ENCODE measurements at regions not wholly inside any gene's neighbourhood (a gene's known extent, or its start where the extent isn't known, plus 50 kb on each side); places are given as distances from the start of the nearest gene placed in this dataset.
"Not testable (repeated sequence)": the region's sequence is repeated elsewhere in the genome, so short reads cannot be mapped to it uniquely, and the experiment has no call there.

GRCh38 chr18:29397536-29397935 is 1220.6 kb upstream of the CDH2 start:
- no peak for DNase-seq (ENCODE audit: low read depth, low spot score)

DNA sequence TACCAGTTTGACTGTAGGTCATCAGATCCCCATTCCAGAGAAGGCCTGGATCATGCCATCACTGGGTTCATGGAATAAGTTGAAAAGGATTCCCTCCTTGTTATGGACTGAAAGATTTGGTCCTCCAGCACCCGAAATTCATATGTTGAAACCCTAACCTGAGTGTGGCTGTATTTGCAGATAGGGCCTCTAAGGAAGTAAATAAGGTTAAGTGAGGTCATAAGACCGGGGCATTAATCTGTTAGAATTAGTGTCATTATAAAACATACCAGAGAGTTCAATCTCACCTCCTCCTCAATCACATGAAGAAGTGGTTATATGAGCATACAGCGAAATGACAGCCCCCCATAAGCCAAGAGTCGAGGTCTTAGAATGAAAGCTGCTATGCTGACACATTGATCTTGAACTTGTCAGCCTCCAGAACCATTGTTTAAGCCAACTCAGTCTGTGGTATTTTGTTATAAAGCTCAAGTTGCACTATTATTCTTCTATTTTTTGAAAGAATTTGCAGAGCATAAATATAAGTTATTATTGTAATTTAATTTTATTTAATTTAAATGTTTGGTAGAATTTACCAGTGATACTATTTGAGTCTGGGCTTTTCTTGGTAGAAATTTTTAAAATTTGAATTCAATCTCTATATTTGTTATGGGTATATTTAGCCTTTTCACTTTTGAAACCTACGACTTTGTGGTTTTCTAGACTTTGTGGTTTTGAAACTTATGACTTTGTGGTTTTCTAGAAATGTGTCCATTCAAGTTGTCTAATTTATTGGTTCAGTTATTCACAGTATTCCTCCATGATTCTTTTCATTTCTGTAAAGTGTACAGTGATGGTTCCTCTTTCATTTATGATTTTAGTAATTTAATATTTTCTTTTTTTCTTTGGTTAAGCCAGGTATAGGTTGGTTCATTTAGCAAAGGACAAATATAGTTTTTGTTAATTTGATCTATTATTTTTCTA is 1206.7 kb upstream of the CDH2 start:
- DNase-seq (ENCODE audit: low read depth, low spot score) = no peak

- no peak for DNase-seq (ENCODE audit: low read depth, low spot score)
These were observed 1201.8 kb upstream of the CDH2 start for GRCh38 chr18:29378651-29379136.

GRCh38 chr18:29377346-29377745 is 1200.4 kb upstream of the CDH2 start:
- no peak for DNase-seq (ENCODE audit: low read depth, low spot score)

DNA sequence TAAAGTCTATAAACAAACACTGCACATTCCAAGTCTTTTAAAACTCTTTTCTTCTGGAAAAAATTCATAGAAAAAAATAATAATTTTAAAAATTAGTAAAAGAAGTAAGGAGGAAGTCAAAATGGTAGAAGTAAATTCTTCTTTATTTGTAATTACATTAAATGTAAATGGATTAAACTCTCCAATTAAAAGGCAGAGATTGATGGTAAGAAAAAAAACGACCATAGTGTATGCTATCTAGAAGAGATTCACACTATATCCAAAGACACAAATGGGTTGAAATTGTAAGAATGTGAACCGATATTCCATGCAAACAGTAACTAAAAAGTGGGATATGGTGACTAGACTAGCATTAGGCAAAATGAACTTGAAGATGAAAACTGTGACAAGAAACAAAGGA is 1196.1 kb upstream of the CDH2 start:
- DNase-seq (ENCODE audit: low read depth, low spot score) = no peak

GRCh38 chr18:29361843-29362242 is 1184.9 kb upstream of the CDH2 start:
- DNase-seq (ENCODE audit: low read depth, low spot score) = peak; percentile 28

DNA sequence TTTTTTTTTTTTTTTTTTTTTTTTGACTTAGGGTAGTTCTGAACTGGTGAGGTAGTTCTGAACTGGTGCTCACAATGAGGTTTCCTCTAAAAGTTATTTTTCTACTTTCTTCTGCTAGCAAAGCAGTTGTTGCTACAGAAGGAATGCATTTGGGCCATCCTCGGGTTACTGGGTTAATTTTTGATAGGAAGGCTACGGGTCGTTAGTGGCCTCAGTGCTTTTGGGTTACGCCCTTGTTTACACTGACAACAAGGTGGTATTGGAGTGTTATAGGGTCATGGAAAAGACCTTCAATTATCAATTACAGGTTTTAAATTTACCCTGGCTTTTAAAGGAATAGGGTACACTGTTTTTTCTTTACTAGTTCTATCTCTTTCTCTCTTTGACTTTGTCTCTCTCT is 1183.7 kb upstream of the CDH2 start:
- not testable (repeated sequence) for DNase-seq (ENCODE audit: low read depth, low spot score)

DNA sequence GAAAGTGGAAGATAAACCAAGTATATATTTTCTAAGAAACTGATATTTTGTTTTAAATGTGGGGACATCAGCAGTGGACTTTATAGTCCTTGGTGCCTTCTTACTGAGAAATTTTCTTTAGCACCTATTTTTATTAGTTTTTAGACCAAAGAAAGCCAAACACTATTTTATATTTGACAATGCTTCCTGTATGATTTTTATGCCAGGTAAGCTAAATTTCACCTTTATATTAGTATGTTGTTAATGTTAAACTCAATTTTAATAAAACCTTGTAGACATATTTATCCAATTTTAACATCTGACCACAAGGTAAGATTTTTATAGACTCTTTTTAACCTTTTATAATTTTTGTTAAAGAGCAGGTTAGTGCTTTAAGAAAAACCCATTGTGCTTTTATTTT is 1182.3 kb upstream of the CDH2 start:
- not testable (repeated sequence) for DNase-seq (ENCODE audit: low read depth, low spot score)

GRCh38 chr18:29351171-29351570 is 1174.2 kb upstream of the CDH2 start:
- no peak for DNase-seq (ENCODE audit: low read depth, low spot score)

GRCh38 chr18:29328932-29329331 is 1152.0 kb upstream of the CDH2 start:
- DNase-seq (ENCODE audit: low read depth, low spot score) = no peak

DNA sequence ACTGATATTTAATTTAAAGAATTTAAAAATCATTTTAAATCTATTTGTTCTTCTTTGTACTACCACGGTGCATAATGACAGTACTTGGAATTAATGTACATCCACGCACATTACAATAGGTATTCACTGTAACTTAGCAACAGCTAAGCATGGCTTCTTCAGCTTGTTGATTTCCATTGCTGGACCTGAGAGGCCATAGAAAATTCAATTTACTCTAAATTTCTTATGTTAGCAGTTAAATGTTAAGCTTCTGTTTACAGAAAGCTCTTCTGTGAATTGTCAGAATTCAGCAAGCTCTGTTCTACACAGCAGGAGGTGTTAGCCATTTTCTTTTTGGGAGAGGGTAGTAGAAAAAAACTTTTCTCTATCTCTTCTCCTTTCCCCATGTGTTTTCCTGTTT is 1149.3 kb upstream of the CDH2 start:
- no peak for DNase-seq (ENCODE audit: low read depth, low spot score)

GRCh38 chr18:29321561-29321960 is 1144.6 kb upstream of the CDH2 start:
- DNase-seq (ENCODE audit: low read depth, low spot score) = no peak

DNA sequence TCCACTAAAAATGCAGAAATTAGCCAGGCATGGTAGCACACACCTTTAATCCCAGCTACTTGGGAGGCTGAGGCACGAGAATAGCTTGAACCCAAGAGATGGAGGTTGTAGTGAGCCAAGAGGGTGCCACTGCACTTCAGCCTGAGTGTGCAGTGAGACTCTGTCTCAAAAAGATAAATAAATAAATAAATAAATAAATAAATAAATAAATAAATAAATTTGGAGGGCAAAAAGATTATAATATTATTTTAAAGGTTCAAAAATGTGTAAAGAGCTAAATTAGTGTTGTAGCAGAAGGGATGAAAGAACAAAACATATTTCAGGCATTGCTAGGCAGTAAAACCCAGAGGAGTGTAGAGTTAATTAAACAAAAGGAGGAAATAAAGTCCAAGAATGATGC is 1136.4 kb upstream of the CDH2 start:
- DNase-seq (ENCODE audit: low read depth, low spot score) = no peak

DNA sequence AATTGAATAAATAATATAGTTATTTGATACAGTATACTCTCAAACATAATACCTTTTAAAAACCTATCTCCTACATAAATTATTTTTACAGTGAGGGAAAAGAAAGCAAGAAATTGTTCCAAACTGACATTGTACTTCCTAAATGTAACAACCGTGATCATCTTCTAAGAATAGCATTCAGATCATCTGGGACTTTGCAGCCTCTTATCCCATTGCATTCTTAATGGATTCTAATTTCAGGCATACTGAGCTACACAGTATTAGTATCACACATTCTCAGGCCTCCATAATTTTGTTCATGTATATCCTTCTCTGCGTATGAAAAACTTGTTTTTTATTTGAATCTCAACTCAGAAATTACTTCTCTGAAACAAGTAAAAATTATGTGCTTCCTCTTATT is 1134.7 kb upstream of the CDH2 start:
- DNase-seq (ENCODE audit: low read depth, low spot score) = no peak

DNA sequence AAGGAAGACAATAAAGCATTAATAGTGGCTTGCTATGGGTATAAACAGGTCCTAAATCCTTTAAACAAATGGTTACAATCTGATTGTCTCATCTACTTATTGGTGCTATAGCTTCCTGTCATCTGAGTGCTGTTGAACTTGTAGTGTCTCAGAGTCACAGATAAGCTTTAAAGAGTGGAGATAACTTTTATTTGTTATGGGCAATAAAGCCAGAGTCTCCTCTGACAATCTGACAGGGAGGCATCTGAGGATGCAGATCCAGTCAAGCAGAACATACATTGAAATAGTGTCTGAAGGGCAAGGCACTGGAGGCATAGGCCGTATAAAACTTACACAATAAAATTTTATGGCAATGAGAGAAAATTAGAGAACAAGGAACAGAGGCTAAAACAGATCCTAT is 1132.4 kb upstream of the CDH2 start:
- no peak for DNase-seq (ENCODE audit: low read depth, low spot score)

DNA sequence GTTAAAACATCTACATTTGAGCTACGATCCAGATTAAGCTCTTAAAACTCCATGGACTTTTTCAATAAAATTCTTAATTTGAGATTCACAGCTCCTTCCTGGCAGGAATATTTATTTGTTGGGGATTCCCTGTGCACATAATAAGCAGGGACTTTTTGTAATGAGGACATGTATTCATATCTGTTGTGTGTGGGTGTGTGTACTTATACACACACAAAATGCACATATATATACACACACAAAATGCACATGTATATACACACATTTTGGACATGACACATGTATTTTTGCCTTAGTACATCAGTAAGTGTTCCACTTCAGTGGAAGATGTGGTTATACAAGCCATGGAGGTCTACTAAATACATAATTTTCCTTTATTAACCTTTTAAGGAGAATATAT is 1131.1 kb upstream of the CDH2 start:
- DNase-seq (ENCODE audit: low read depth, low spot score) = no peak

DNA sequence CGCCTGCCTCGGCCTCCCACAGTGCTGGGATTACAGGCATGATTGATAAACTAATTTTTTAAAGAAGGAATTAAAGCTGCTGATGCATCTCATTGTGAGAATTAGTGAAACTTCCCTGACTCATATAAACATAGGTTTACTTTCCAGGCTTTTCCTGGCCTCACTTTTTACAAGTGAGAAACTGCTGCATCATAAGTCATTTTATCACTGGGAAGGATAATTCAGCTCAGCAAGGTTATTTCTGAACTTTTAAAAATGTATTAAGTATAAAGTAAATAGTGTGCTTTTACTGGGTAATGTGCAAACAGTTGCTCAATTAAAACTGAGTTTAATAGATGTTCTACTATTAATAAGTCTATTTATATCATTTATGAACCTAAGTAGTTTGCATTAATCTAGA is 1130.3 kb upstream of the CDH2 start:
- no peak for DNase-seq (ENCODE audit: low read depth, low spot score)

GRCh38 chr18:29305516-29305915 is 1128.6 kb upstream of the CDH2 start:
- DNase-seq (ENCODE audit: low read depth, low spot score) = no peak

DNA sequence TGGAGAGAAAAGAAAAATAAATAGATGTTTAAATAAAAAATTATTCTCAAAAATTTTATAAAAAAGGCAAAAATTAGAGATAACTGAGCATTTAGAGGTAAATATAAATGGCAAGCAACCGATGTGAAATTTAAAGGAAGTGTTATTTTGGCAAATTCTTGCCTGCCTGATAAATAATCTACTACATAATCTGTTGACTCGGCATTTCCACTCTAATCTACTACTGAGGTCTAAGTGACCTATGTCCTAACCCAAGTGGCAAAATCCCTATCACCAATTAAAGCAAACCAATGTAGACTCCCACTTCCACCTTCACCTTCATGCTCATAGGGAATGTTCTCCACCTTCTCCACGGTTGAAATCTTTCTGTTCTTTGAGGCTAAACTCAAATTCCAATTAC is 1124.1 kb upstream of the CDH2 start:
- no peak for DNase-seq (ENCODE audit: low read depth, low spot score)

DNA sequence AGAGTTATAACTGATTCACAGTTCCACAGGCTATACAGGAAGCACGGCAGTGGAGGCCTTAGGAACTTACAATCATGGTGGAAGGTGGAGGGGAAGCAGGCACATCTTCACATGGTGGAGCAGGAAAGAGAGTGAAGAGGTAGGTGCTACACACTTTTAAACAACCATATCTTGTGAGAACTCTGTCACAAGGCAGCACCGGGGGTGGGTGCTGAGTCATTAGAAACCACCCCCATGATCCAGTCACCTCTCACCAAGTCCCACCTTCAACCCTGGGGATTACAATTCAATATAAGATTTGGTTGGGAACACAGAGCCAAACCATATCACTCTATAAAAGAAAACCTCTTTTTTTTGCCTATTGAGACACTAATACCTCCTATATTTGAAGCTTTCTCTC is 1108.5 kb upstream of the CDH2 start:
- no peak for DNase-seq (ENCODE audit: low read depth, low spot score)

DNA sequence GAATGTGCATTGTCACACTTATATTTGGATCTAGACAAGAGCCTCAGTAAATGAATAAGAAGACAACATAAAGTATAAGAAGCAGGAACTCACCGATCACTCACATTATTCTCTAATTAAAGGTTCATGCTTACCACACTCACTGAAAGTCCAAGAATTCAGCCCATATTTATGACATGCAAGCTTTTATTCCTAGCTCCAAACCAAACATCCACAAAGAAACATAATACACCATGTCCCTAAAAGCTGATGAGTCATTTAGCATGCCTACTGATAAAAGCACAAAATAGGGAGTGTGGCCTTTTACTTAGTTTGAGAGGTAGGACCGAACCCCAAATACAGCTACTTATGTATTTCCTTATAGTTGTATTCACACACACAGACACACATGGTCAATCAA is 1094.6 kb upstream of the CDH2 start:
- DNase-seq (ENCODE audit: low read depth, low spot score) = no peak

- DNase-seq (ENCODE audit: low read depth, low spot score) = no peak
These were observed 1082.9 kb upstream of the CDH2 start for GRCh38 chr18:29259838-29260237.

DNA sequence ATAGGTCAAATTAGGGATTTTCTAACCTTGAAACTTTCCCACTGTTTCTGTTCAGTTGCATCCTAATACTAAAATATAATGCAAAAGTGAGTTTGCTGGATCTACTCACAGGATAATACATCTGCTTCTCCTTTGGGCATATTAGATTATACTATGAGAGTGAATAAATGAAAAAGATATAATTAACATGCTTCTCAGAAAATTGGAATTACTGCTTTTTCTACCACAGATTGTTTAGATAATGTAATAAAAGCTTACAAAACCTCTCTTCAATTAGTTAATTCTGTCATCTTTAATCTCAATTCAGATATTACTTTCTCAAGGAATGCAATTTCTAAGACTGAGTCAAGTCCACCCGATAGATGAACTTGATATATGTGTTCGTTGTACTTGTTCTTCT is 1077.2 kb upstream of the CDH2 start:
- no peak for DNase-seq (ENCODE audit: low read depth, low spot score)

- DNase-seq (ENCODE audit: low read depth, low spot score) = no peak
These were observed 1074.8 kb upstream of the CDH2 start for GRCh38 chr18:29251681-29252080.
